Neural crest cell (in vitro differentiated cells): ENCODE measurements at regions not wholly inside any gene's neighbourhood (a gene's known extent, or its start where the extent isn't known, plus 50 kb on each side); places are given as distances from the start of the nearest gene placed in this dataset.

Experiments
- DNase-seq: peaks from one replicate; pipeline ENCODE4 v3.0.0; 2021; ENCODE audit warnings: low read depth, mixed read lengths, low spot score
- H3K27ac Mint-ChIP-seq: one replicate; pipeline ENCODE4 v1.8.0; 2021; ENCODE audit warnings: mild to moderate bottlenecking, mixed read lengths; ENCODE audit not compliant: unreplicated experiment
- H3K27me3 Mint-ChIP-seq: 2 replicates; pipeline ENCODE4 v1.8.0; 2021; ENCODE audit warnings: low read depth, mild to moderate bottlenecking, mixed read lengths
- H3K36me3 Mint-ChIP-seq: 2 replicates; pipeline ENCODE4 v1.8.0; 2021; ENCODE audit warnings: low read depth, mild to moderate bottlenecking, mixed read lengths
- H3K4me1 Mint-ChIP-seq: 2 replicates; pipeline ENCODE4 v1.8.0; 2021; ENCODE audit warnings: mixed read lengths
- H3K4me3 Mint-ChIP-seq: one replicate; pipeline ENCODE4 v1.8.0; 2021; ENCODE audit warnings: mild to moderate bottlenecking, mixed read lengths
- H3K9me3 Mint-ChIP-seq: 2 replicates; pipeline ENCODE4 v1.8.0; 2021; ENCODE audit warnings: mixed read lengths
- TF ChIP-seq, protein P1 (sequence below): fragments of 200-600 bp; sonication (generic); conservative IDR thresholded peaks from 2 replicates; pipeline ENCODE4 v1.5.0; 2021; ENCODE audit warnings: antibody characterized with exemption, mild to moderate bottlenecking

DNA sequence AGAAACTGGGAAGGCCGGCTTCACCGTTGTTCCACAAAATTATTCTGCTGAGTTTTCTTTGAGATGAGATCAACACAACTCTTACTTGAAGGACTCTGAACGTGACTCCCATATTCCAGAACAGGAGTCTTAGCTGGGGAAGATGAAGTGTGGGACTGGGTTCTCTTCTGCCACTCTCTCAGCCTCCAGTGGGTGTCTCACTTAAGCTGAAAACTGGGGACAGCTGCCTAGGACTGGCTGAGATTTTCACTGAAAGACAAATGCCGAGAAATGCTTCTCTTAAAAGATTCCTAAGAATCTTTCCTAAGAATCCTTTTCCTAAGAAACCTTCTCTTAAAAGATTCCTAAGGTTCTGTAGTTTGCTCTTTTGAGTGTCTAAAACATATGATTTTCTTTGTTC, 156.6 kb upstream of the LHCGR start:
- TF ChIP-seq, protein P1, sequence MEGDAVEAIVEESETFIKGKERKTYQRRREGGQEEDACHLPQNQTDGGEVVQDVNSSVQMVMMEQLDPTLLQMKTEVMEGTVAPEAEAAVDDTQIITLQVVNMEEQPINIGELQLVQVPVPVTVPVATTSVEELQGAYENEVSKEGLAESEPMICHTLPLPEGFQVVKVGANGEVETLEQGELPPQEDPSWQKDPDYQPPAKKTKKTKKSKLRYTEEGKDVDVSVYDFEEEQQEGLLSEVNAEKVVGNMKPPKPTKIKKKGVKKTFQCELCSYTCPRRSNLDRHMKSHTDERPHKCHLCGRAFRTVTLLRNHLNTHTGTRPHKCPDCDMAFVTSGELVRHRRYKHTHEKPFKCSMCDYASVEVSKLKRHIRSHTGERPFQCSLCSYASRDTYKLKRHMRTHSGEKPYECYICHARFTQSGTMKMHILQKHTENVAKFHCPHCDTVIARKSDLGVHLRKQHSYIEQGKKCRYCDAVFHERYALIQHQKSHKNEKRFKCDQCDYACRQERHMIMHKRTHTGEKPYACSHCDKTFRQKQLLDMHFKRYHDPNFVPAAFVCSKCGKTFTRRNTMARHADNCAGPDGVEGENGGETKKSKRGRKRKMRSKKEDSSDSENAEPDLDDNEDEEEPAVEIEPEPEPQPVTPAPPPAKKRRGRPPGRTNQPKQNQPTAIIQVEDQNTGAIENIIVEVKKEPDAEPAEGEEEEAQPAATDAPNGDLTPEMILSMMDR: peak; percentile 19
- Mint-ChIP-seq H3K27me3 (no peaks in the 10 kb centered on the region), H3K36me3 (no peaks in the 10 kb centered on the region), H3K4me1 (no peaks in the 10 kb centered on the region), H3K4me3 (no peak overlapping the region), H3K27ac (no peak overlapping the region), H3K9me3 (no peaks in the 10 kb centered on the region)
- no peak for DNase-seq

DNA sequence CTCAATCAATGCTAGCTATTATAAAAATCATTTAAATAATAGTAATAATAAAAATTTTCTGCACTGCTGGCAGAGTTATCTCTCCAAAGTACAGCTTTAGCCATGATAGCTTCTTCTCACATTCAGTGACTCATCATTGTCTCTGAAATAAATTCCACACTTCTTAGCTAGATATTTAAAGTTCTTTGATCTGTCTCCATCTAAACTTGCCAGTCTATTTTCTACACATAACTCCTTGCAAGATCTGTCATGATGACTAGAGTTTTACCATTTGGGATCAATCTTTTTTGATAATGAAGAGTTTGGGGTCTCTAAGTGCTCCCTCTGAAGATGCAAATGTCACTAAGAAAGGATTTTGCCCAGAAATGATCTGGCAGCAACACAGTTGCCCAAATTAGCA, 155.4 kb upstream of the LHCGR start:
- H3K27ac Mint-ChIP-seq: no peak overlapping the region
- TF ChIP-seq, protein P1: no peak
- DNase-seq: no peak
- no peaks in the 10 kb centered on the region for H3K36me3 Mint-ChIP-seq
- no peaks in the 10 kb centered on the region for H3K9me3 Mint-ChIP-seq
- H3K27me3 Mint-ChIP-seq: no peaks in the 10 kb centered on the region
- H3K4me3 Mint-ChIP-seq: no peak overlapping the region
- H3K4me1 Mint-ChIP-seq: no peaks in the 10 kb centered on the region

DNA sequence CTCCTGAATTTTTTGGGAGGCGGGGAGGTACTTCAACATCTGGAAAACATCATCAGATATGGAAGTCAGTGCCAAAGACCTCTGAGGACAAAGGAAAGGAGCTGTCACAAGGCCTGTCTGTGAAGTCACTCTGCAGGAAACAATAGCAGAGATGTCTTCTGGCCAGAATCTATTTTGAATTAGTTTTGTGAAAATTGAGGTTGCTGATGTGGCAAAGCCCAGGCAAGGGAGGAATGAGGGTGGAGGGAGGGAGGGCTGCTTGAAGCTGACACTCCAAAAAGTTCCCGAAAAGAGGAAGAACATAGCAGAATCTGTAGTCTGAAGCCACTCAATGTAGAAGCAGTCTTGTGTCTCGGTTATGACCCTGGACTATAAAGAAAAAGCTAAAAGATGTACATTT, 151.1 kb upstream of the LHCGR start:
- no peak for DNase-seq
- Mint-ChIP-seq H3K4me1 (no peaks in the 10 kb centered on the region), H3K36me3 (no peaks in the 10 kb centered on the region), H3K9me3 (peaks cover 5% of the 10 kb centered on the region), H3K4me3 (no peak overlapping the region), H3K27me3 (no peaks in the 10 kb centered on the region), H3K27ac (no peak overlapping the region)
- TF ChIP-seq, protein P1: no peak

DNA sequence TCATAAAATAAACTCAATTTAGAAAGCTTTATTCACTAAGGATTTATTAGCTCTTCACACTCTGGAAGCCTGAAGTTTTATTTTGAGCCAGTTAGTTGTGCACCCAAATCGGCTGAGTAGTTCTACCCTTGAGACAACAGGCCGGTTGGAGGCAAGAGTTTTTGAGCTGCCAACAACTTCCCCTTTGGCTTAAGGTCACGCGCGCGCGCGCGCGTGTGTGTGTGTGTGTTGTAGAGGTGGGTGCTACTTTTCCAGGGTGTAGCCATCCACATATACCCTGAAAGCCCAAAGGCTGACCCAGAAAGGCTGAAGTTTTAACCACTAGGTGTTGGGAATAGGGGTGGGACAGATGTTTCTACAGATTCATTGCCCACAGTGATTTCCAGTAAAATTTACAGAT, 150.2 kb upstream of the LHCGR start:
- no peak overlapping the region for H3K4me3 Mint-ChIP-seq
- peaks cover 3% of the 10 kb centered on the region for H3K4me1 Mint-ChIP-seq
- peaks cover 5% of the 10 kb centered on the region for H3K9me3 Mint-ChIP-seq
- H3K27ac Mint-ChIP-seq: no peak overlapping the region
- TF ChIP-seq, protein P1: no peak
- no peak for DNase-seq
- H3K36me3 Mint-ChIP-seq: no peaks in the 10 kb centered on the region
- H3K27me3 Mint-ChIP-seq: no peaks in the 10 kb centered on the region

DNA sequence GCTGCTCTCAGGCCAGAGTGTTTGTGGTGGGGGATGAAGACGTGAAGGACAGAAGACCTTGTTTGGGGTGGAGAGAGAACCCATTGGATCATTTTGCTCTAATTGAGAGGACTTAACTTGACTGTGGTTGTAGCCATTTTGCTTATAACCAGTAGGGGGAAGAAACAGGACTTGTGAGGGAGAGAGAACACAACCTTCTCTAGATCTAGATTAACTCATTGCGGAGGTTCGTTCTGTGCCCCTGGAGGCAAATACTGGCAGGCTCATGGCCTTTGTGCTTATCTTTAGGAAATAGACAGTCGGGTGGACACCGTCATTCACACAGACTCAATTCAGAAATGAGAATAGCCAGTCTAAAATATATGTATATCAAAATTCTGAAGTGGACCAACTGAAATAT, 147.0 kb upstream of the LHCGR start:
- no peak overlapping the region for H3K4me3 Mint-ChIP-seq
- H3K4me1 Mint-ChIP-seq: peaks cover 14% of the 10 kb centered on the region
- H3K27ac Mint-ChIP-seq: no peak overlapping the region
- H3K9me3 Mint-ChIP-seq: peaks cover 5% of the 10 kb centered on the region
- H3K36me3 Mint-ChIP-seq: no peaks in the 10 kb centered on the region
- H3K27me3 Mint-ChIP-seq: no peaks in the 10 kb centered on the region
- TF ChIP-seq, protein P1: no peak
- DNase-seq: no peak

DNA sequence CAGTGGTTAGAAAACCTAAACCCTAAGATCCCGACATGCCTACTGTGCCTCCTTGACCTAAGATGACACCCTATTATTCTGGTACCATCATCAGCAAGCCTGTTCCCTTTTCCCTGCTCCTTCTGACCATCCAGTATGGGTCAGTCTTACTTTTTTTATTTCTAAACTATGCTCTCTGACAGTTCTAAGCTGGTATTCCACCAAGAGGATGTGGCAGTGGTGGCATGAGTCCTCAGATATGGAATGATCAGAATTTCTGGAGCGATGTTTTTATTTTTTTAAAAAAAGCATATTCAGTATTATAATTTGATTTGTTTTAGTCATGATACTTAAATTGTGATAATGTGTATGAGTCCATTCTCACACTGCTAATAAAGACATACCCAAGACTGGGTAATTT, 145.9 kb upstream of the LHCGR start:
- H3K36me3 Mint-ChIP-seq: no peaks in the 10 kb centered on the region
- no peak overlapping the region for H3K27ac Mint-ChIP-seq
- H3K9me3 Mint-ChIP-seq: peaks cover 5% of the 10 kb centered on the region
- TF ChIP-seq, protein P1: no peak
- no peak for DNase-seq
- no peaks in the 10 kb centered on the region for H3K27me3 Mint-ChIP-seq
- peaks cover 14% of the 10 kb centered on the region for H3K4me1 Mint-ChIP-seq
- no peak overlapping the region for H3K4me3 Mint-ChIP-seq
